CD4-positive, alpha-beta T cell treated with Interferon alpha-2 for 1 hour (primary cell): ENCODE measurements at regions not wholly inside any gene's neighbourhood (a gene's known extent, or its start where the extent isn't known, plus 50 kb on each side); places are given as distances from the start of the nearest gene placed in this dataset.
A peak's percentile ranks its signal among the peaks of the same experiment; 100 is the strongest.
"Not testable (repeated sequence)": the region's sequence is repeated elsewhere in the genome, so short reads cannot be mapped to it uniquely, and the experiment has no call there.

Experiments
- DNase-seq, 2 donors: peaks; one replicate each; pipeline ENCODE4 v3.0.0-alpha.2; 2020 to 2022

DNA sequence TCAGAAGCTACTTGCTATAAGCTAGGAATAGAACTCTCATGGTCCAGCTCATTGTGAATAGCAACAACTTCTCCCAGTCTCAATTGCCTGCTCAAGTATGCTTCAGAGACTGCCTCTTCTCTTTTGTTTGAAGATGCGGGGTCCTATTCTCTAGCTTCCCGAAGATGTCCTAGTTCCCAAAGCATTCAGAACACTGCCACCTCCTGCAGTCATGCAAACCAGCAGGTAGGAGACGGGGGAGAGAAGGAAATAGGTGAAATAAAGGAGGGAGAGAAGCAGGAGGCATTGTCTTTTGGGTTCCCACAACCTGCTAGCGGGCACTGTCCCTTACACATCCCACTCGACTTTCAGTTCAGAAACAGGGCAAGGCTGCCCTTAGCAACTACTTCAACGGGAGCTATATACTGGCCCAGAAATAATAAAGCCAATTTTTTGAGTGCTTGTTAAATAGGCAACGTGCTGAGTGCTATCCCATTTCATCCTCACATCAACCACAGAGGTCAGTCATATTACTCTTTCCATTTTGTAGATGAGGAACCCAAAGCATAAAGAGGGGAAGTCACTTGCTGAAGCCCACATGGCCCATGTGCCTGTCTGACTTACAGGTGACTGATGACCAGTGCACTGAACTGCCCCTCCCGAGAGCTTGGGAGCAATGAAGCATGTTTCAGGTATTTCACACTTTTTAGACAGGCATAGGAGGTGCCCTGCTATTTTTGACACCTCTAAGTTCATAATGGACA is 61.9 kb upstream of the ATXN1 start:
- no peak for DNase-seq

DNA sequence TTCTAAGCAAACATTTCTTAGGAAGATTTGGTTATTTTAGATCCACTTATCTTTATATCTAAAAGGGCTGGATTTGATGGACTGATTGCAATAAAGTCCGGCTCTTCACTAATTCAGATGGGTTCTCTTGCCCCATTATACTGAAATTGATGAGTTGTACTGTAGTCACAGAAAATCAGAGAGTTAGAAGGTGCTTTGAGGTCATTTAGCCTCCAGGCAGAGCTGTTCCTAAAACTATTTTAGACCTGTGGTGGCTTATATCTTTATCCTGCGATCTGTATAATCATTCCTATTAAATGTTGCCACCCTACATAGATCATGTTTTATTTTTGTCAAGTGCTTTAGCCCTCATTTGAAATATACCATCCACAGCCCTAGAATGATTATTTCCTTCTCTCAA is 61.3 kb upstream of the ATXN1 start:
- no peak for DNase-seq

DNA sequence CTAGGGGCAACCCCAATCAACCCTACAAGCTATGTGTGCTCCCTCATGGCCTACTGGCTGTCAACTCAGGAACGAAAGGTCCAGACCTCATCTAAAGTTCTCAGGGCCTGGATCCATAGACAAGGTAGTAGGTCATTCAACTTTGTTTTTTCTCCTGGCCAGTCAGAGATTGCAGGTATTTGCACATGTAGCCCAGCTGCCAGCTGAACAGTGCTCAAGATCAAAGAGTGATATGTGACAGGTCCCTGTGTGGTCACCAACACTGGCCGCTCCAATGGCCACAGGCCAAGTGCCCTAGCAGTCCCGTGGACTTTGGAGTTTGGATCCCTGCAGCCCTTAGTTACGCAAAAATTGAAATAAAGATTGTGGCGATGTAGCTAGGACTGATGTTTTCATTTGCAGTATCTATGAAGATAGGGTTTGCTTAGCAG is 60.6 kb upstream of the ATXN1 start:
- DNase-seq = no peak

DNA sequence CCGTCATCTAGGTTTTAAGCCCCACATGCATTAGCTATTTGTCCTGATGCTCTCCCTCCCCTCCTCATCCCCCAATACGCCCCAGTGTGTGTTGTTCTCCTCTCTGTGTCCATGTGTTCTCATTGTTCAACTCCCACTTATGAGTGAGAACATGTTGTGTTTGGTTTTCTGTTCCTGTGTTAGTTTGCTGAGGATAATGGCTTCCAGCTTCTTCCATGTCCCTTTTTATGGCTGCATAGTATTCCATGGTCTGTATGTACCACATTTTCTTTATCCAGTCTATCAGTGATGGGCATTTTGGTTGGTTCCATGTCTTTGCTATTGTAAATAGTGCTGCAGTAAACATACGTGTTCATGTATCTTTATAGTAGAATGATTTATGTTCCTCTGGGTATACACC is 59.0 kb upstream of the ATXN1 start:
- DNase-seq = not testable (repeated sequence)

DNA sequence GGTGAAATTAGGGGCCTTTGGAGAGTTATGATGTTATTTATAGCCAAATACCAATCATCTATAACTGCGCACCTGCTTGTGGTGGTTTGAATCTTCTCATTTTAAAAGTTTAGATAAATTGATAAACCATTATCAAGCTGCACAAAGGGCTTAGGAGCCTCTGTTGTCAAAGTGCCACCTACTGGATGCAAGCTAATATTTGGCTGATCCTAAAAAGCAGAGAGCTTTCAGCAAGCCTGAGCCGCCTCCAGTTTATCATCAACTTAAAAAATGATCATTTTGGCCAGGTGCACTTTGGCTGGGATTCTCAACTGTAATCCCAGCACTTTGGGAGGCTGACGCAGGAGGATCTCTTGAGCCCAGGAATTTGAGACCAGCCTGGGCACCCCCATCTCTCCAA is 58.5 kb upstream of the ATXN1 start:
- peak in 1 of 2 donors; percentile 18 for DNase-seq

DNA sequence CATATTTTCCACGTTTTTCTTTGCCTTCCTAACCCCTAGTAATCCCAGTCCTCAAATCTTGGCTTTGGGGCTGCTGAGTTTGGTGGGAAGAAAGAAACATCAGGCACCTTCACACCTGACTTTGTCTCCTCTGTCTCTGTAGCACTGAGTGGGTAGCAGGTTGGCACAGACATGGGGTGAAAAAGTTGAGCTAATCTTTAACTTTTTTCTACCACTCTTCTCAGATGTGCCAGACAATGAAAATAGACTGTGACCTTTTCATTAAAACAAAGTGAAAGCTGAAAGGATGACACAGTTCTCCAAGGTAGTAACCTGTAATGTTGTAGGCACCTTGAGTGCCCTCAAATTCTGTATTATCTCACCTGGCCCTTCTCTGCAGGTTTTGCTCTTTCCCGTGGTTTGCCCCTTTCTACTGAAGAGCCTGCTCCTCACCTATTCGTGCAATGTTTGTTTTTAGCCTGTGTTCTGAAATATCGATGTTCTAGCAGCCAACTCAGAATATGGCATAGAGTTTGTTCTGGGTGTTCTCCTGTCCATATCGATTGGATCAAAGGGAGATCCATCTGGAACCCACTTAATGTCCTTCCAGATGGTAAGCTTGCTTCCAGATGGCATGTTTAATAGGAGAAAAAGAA is 57.8 kb upstream of the ATXN1 start:
- no peak for DNase-seq

DNA sequence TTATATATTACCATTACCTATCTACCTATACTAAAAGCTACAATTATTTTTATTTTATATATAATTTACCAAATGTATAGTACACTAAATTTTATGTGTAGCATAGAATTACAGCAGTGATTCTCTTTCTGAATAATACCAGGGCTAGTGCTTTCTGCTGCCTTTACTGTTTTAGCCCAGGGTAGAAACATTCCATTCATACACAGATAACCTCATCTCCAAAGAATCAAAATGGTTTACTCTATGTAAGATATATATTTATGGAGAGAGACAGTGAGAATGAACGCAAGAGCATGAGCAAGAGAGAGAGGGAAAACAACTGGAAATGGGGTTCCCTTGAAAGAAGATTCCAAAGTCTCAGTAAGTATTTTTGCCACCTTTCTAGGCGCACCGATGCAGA is 56.3 kb upstream of the ATXN1 start:
- DNase-seq = no peak

DNA sequence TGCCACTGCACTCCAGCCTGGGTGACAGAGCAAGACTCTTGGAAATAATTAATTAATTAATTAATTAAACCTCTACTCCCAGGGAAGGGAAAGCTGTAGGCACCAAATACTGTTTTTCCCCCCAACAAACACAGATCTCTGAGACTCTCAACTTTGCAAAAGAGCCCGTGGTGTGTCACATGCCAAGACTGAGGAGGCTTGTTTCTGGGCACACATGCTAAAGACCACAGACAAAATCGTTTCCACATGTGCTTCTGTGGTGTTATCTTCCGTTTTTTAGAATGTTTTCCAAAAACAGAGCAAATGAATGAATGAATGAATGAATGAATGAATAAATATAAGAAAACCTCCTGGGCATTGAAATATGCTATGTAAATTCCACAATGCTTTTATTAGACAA is 55.6 kb upstream of the ATXN1 start:
- DNase-seq = no peak

DNA sequence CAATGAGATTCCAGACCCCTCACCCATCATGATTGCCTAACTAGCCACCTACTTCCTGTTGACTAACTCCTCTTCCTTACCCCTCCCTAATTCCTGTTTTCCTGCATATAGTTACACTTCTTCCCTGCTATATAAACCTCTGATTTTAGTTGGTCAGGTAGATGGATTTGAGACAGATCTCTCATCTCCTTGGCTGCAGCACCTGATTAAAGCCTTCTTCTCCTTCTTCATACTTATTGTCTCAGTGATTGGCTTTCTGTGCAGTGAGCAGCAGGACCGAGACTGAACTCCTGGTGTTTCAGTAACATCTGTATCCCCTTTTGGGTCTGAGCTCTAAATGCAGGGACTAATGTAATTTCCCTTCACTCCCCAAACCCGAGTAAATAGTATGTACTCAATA is 51.7 kb upstream of the ATXN1 start:
- DNase-seq = no peak

DNA sequence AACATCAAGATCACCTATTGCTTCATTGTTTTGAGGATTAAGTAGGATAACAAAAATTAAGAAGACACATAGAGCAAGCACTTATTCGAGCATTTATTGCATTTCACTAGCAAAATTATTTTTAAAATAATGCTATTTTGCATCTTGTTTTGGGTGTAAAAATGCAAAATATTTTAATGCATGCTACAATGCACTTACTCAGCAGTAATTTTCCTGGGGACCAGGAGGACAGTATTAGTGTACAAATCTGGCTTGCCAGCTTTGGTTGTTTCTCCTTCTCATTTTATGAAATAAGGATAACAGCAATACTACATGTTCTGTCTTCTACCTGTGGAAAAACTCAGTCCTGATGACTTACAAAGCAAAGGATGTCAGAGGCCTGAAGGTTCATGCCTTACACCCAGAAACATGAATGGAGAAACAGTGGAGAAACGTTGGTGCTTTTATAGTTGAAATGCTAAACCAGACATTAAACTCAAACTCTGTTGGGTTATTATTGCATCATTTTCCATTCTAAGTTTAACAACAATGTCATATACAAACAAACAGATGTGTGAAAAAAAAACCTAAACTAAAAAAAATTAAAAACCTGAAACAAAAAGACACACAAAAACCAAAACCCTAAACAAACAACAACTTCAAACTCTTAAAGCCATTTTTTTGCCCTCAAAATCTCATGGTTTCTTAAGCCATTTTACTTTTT is 50.2 kb upstream of the ATXN1 start:
- no peak for DNase-seq
